SK-N-SH (cell line): ENCODE measurements at regions not wholly inside any gene's neighbourhood (a gene's known extent, or its start where the extent isn't known, plus 50 kb on each side); places are given as distances from the start of the nearest gene placed in this dataset.

Experiments
- CTCF ChIA-PET: fragments of 300-600, 350-600 bp; formaldehyde crosslinking; extraction: SDS; loops from one replicate; lab custom pipeline; 2021; lab: Yijun Ruan, JAX
- POLR2A ChIA-PET: fragments of 350-600 bp; sonication (Branson Sonifier 250); formaldehyde crosslinking; extraction: SDS; loops from one replicate; lab custom pipeline; 2020; ENCODE audit warnings: antibody characterized with exemption, inconsistent platforms; lab: Yijun Ruan, JAX
- DNase-seq: peaks from one replicate; pipeline ENCODE4 v3.0.0; 2012
- H2AFZ ChIP-seq: fragments of 200-600 bp; sonication (generic); 2 replicates; pipeline ENCODE4 v1.8.1; 2016; ENCODE audit warnings: antibody characterized with exemption, mild to moderate bottlenecking, low read depth
- H3F3A ChIP-seq: fragments of 200-600 bp; sonication (generic); replicated peaks from 2 replicates; pipeline ENCODE3; 2016; ENCODE audit warnings: antibody characterized with exemption, mild to moderate bottlenecking; ENCODE audit not compliant: insufficient read depth
- H3K27ac ChIP-seq, 2 experiments: fragments of 200-500 bp in 1 of 2; fragments of 200-600 bp in 1 of 2; sonication (Bioruptor generic) in 1 of 2; sonication (generic), shearing (Covaris generic) in 1 of 2; 2 replicates each; pipeline versions ENCODE4 v1.5.1 to v1.6.1; 2014 to 2016; ENCODE audit warnings: low read depth in 2 of 2, inconsistent platforms in 1 of 2, low read length in 1 of 2, mild to moderate bottlenecking in 1 of 2, mixed read lengths in 1 of 2
- H3K27me3 ChIP-seq: fragments of 200-600 bp; sonication (generic), shearing (Covaris generic); 2 replicates; pipeline ENCODE4 v1.6.1; 2016; ENCODE audit warnings: mixed run types; ENCODE audit not compliant: insufficient read depth
- H3K36me3 ChIP-seq, 2 experiments: fragments of 200-500 bp in 1 of 2; fragments of 200-600 bp in 1 of 2; sonication (Bioruptor generic) in 1 of 2; sonication (generic) in 1 of 2; replicated peaks in 1 of 2; 2 replicates each; pipeline versions ENCODE3 to v1.5.1; 2014 to 2016; ENCODE audit warnings: low read length in 1 of 2, mild to moderate bottlenecking in 1 of 2; ENCODE audit not compliant: insufficient read depth in 2 of 2, control insufficient read depth in 1 of 2
- H3K4me1 ChIP-seq, 2 experiments: fragments of 200-500 bp in 1 of 2; fragments of 200-600 bp in 1 of 2; sonication (Bioruptor generic) in 1 of 2; sonication (generic), shearing (Covaris generic) in 1 of 2; 2 replicates each; pipeline versions ENCODE4 v1.5.1 to v1.6.1; 2014 to 2016; ENCODE audit warnings: low read depth in 1 of 2, low read length in 1 of 2, mixed run types in 1 of 2; ENCODE audit not compliant: insufficient read depth in 2 of 2, control insufficient read depth in 1 of 2
- H3K4me2 ChIP-seq: fragments of 200-600 bp; sonication (generic), shearing (Covaris generic); 2 replicates; pipeline ENCODE4 v1.6.1; 2017; ENCODE audit warnings: mixed run types
- H3K4me3 ChIP-seq, 2 experiments: fragments of 200-500 bp in 1 of 2; fragments of 200-600 bp in 1 of 2; sonication (Bioruptor generic) in 1 of 2; sonication (generic), shearing (Covaris generic) in 1 of 2; 2 replicates each; pipeline versions ENCODE4 v1.5.1 to v1.8.1; 2014 to 2016; ENCODE audit warnings: low read depth in 2 of 2, inconsistent platforms in 1 of 2, low read length in 1 of 2, mild to moderate bottlenecking in 1 of 2, mixed read lengths in 1 of 2, moderate library complexity in 1 of 2
- H3K79me2 ChIP-seq: fragments of 200-600 bp; sonication (generic); 2 replicates; pipeline ENCODE4 v1.8.1; 2017; ENCODE audit warnings: mild to moderate bottlenecking; ENCODE audit not compliant: insufficient read depth
- H3K9ac ChIP-seq: fragments of 200-600 bp; sonication (generic); 2 replicates; pipeline ENCODE4 v1.6.1; 2017; ENCODE audit warnings: mixed run types
- H3K9me2 ChIP-seq: fragments of 200-600 bp; sonication (generic); 2 replicates; pipeline ENCODE4 v1.6.1; 2017; ENCODE audit warnings: mixed run types
- H3K9me3 ChIP-seq: fragments of 200-600 bp; sonication (generic); 2 replicates; pipeline ENCODE4 v1.6.1; 2017; ENCODE audit warnings: mixed run types, mild to moderate bottlenecking, moderate library complexity
- H4K20me1 ChIP-seq: fragments of 200-600 bp; sonication (generic); 2 replicates; pipeline ENCODE4 v1.6.1; 2017; ENCODE audit warnings: mild to moderate bottlenecking, mixed run types; ENCODE audit not compliant: insufficient read depth
- CHD2 ChIP-seq: fragments of 150-350 bp; IDR thresholded peaks from 2 replicates; pipeline ENCODE4 v1.6.1; 2018; ENCODE audit warnings: low read length; ENCODE audit not compliant: partially characterized antibody
- CTCF ChIP-seq: fragments of 200-600 bp; sonication (generic); IDR thresholded peaks from 2 replicates; pipeline ENCODE4 v1.6.1; 2017; ENCODE audit warnings: antibody characterized with exemption, mild to moderate bottlenecking, moderate library complexity
- EP300 ChIP-seq, 2 experiments: IDR thresholded peaks; 2 replicates each; pipeline versions ENCODE4 v1.4.0 to v1.6.1; 2012; ENCODE audit warnings: borderline replicate concordance in 1 of 2, low read depth in 1 of 2, low read length in 1 of 2
- EZH2phosphoT487 ChIP-seq: fragments of 200-600 bp; sonication (generic); IDR thresholded peaks from 2 replicates; pipeline ENCODE4 v1.6.1; 2017; ENCODE audit warnings: low read depth, mixed run types, mild to moderate bottlenecking, antibody characterized with exemption, moderate library complexity, borderline replicate concordance
- GATA2 ChIP-seq: sonication (generic); formaldehyde crosslinking; IDR thresholded peaks from 2 replicates; pipeline ENCODE4 v1.5.0; 2020; ENCODE audit warnings: mild to moderate bottlenecking, missing genetic modification reagents
- MEF2A ChIP-seq: IDR thresholded peaks from 2 replicates; pipeline ENCODE4 v1.4.0; 2012; ENCODE audit warnings: low read depth, borderline replicate concordance
- NFIC ChIP-seq: IDR thresholded peaks from 2 replicates; pipeline ENCODE4 v1.4.0; 2012; ENCODE audit warnings: borderline replicate concordance
- NRF1 ChIP-seq: IDR thresholded peaks from 2 replicates; pipeline ENCODE4 v1.6.1; 2012; ENCODE audit warnings: low read depth, mild to moderate bottlenecking, low read length
- POLR2AphosphoS5 ChIP-seq: IDR thresholded peaks from 2 replicates; pipeline ENCODE4 v1.6.1; 2012; ENCODE audit warnings: low read depth, low read length
- RXRA ChIP-seq: IDR thresholded peaks from 2 replicates; pipeline ENCODE4 v1.4.0; 2012; ENCODE audit warnings: low read depth, mild to moderate bottlenecking, borderline replicate concordance
- SMC3 ChIP-seq: IDR thresholded peaks from 2 replicates; pipeline ENCODE4 v1.6.1; 2012; ENCODE audit warnings: low read depth, low read length, improper control_type of control experiment
- TEAD4 ChIP-seq: IDR thresholded peaks from 2 replicates; pipeline ENCODE4 v1.4.0; 2012; ENCODE audit warnings: mild to moderate bottlenecking, borderline replicate concordance; ENCODE audit not compliant: insufficient read depth
- YY1 ChIP-seq: IDR thresholded peaks from 2 replicates; pipeline ENCODE4 v1.4.0; 2012; ENCODE audit warnings: low read depth, mild to moderate bottlenecking
- WGBS: methylation state at CpG from one replicate; pipeline ENCODE4 v1.1.6; 2017; ENCODE audit warnings: low lambda C conversion rate; 5-methylcytosine and 5-hydroxymethylcytosine counted together
- TF ChIP-seq, protein P1 (sequence below): IDR thresholded peaks from 2 replicates; pipeline ENCODE4 v1.4.0; 2012; ENCODE audit warnings: low read depth
- TF ChIP-seq, protein P2 (sequence below): fragments of 150-350 bp; IDR thresholded peaks from 2 replicates; pipeline ENCODE4 v1.6.1; 2017; ENCODE audit warnings: antibody characterized with exemption, low read length, low read depth, borderline replicate concordance

GRCh38 chr16:6113749-6114148 is 1016.2 kb upstream of the EEF2KMT start:
- Histone ChIP-seq H3F3A (no peaks in the 10 kb centered on the region), H3K9me3 (no peaks in the 10 kb centered on the region), H3K27me3 (no peaks in the 10 kb centered on the region), H3K9me2 (no peaks in the 10 kb centered on the region), H3K36me3 (no peaks in the 10 kb centered on the region), H3K9ac (no peak overlapping the region), H3K79me2 (no peaks in the 10 kb centered on the region), H2AFZ (no peak overlapping the region), H3K4me3 (no peak overlapping the region), H3K4me1 (no peaks in the 10 kb centered on the region), H4K20me1 (no peaks in the 10 kb centered on the region), H3K27ac (no peak overlapping the region), H3K4me2 (no peak overlapping the region)
- ChIA-PET POLR2A (no interaction called here), CTCF (no interaction called here)
- 5% methylated on average over 6 of the region's 6 CpGs for WGBS
- TF ChIP-seq MEF2A (no peak), NRF1 (no peak), NFIC (no peak), SMC3 (no peak), RXRA (no peak), CTCF (no peak)
- TF ChIP-seq, protein P1, sequence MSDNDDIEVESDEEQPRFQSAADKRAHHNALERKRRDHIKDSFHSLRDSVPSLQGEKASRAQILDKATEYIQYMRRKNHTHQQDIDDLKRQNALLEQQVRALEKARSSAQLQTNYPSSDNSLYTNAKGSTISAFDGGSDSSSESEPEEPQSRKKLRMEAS, result no peak
- TF ChIP-seq, protein P2, sequence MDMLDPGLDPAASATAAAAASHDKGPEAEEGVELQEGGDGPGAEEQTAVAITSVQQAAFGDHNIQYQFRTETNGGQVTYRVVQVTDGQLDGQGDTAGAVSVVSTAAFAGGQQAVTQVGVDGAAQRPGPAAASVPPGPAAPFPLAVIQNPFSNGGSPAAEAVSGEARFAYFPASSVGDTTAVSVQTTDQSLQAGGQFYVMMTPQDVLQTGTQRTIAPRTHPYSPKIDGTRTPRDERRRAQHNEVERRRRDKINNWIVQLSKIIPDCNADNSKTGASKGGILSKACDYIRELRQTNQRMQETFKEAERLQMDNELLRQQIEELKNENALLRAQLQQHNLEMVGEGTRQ, result no peak
- no peak for DNase-seq

- Histone ChIP-seq H3K27ac (no peak overlapping the region), H2AFZ (no peak overlapping the region), H3K79me2 (no peaks in the 10 kb centered on the region), H3K9me3 (no peaks in the 10 kb centered on the region), H3K4me3 (no peak overlapping the region), H4K20me1 (no peaks in the 10 kb centered on the region), H3K9me2 (no peaks in the 10 kb centered on the region), H3K4me1 (no peaks in the 10 kb centered on the region), H3K27me3 (no peaks in the 10 kb centered on the region), H3K9ac (no peak overlapping the region), H3K4me2 (no peak overlapping the region), H3F3A (no peaks in the 10 kb centered on the region), H3K36me3 (no peaks in the 10 kb centered on the region)
- CTCF ChIA-PET, result no interaction called here
- WGBS, result 13% methylated on average over 2 of the region's 2 CpGs
- DNase-seq, result no peak
- POLR2A ChIA-PET, result no interaction called here
- no peak for TF ChIP-seq POLR2AphosphoS5
- no peak for TF ChIP-seq TEAD4
Observed at GRCh38 chr16:6112700-6113099, 1015.1 kb upstream of the EEF2KMT start.

- no peak overlapping the region for H3K27ac ChIP-seq
- 54% methylated on average over 1 of the region's 1 CpG for WGBS
- no peak for DNase-seq
- H3F3A ChIP-seq, result no peaks in the 10 kb centered on the region
- ChIA-PET POLR2A (no interaction called here), CTCF (no interaction called here)
- no peak overlapping the region for H3K9ac ChIP-seq
- H2AFZ ChIP-seq, result no peak overlapping the region
- H3K27me3 ChIP-seq, result no peaks in the 10 kb centered on the region
- H3K4me2 ChIP-seq, result no peak overlapping the region
- H3K4me1 ChIP-seq, result no peaks in the 10 kb centered on the region
- H3K36me3 ChIP-seq, result no peaks in the 10 kb centered on the region
- H3K9me2 ChIP-seq, result no peaks in the 10 kb centered on the region
- no peaks in the 10 kb centered on the region for H3K9me3 ChIP-seq
- TF ChIP-seq TEAD4 (no peak), EP300 (IDR thresholded peaks at IDR 0.05; ENCODE audit: borderline replicate concordance in 1 of 2, low read depth in 1 of 2, low read length in 1 of 2) (no peak), YY1 (no peak), GATA2 (CRISPR knock-in tag) (no peak), EZH2phosphoT487 (no peak), CHD2 (no peak)
- no peaks in the 10 kb centered on the region for H4K20me1 ChIP-seq
- no peak overlapping the region for H3K4me3 ChIP-seq
- H3K79me2 ChIP-seq, result no peaks in the 10 kb centered on the region
Observed at GRCh38 chr16:6111390-6111789, 1013.8 kb upstream of the EEF2KMT start.
